ENCODE measurements at regions not wholly inside any gene's neighbourhood (a gene's known extent, or its start where the extent isn't known, plus 50 kb on each side); places are given as distances from the start of the nearest gene placed in this dataset.

DNA sequence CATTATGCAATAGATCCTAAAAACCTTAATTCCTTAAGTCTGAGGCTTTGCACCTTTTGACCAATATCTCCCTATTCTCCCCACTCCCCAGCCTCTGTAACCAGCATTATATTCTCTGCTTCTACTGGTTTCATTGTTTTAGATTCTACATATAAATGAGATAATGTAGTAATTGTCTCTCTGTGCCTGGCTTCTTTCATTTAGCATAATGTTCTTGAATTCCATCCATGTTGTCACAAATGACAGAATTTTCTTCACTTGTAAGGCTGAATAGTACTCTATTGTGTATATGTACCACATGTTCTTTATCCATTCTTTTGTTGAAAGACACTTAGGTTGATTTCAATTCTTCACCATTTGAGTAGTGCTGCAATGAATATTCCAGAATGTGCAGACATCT, 66.0 kb downstream of the MAGEC1 start:
- H3K4me3 ChIP-seq (ENCODE audit: low read depth, low read length), result no peak overlapping the region
- DNase-seq (ENCODE audit: low read depth), result no peak
- no peak for TF ChIP-seq CTCF (IDR thresholded peaks at IDR 0.05; ENCODE audit: insufficient read depth, low read depth, low read length)

DNA sequence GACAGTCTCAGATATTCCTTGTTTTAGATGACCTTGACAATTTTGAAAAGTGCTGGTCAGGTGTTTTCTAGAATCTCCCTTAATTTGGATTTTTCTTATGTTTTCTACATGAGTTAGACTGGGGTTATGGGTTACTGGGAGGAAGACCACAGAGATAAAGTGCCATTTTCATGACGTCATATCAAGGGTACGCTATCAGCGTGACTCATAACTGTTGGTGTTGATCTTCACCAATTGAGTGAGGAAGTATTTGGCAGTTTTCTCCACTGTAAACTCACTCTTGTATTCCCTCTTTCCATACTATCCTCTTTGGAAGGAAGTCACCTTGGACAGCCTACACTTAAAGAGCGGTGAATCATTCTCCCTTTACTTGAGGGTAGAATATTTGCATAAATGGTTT, 56.9 kb downstream of the MAGEC1 start:
- no peak overlapping the region for H3K4me3 ChIP-seq (ENCODE audit: low read depth, low read length)
- no peak for TF ChIP-seq CTCF (IDR thresholded peaks at IDR 0.05; ENCODE audit: insufficient read depth, low read depth, low read length)

More for the DNA sequence above, 56.9 kb downstream of the MAGEC1 start:
- DNase-seq (ENCODE audit: low read depth), result no peak
